ENCODE measurements at regions not wholly inside any gene's neighbourhood (a gene's known extent, or its start where the extent isn't known, plus 50 kb on each side); places are given as distances from the start of the nearest gene placed in this dataset.

DNA sequence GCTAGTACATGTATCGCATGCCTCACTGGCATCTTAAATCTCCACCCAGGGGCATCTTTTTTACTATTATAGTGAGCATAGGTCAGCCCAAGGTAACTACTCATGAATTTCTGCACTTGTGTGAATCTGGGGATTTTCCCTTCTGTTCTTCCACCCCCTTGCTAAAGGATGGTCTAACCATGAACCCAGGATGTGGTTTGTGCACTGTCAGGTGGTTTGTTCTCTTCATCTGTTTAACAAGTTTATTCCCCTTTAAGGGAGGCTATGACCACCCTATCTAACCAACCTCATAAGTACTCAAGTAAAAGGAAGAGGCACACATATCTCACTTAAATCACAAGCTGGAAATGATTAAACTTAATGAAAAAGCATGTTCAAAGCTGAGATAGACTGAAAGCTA lies 243.0 kb downstream of the RPRM start:
- TF ChIP-seq EZH2 (IDR thresholded peaks at IDR 0.05; ENCODE audit: borderline replicate concordance, insufficient read depth, low read depth, low read length, poor library complexity, severe bottlenecking): no peak
- TF ChIP-seq CTCF (IDR thresholded peaks at IDR 0.05): no peak
